ENCODE measurements at regions not wholly inside any gene's neighbourhood (a gene's known extent, or its start where the extent isn't known, plus 50 kb on each side); places are given as distances from the start of the nearest gene placed in this dataset.

GRCh38 chr4:35993606-35994005, 250.7 kb downstream of the ARAP2 start:
- TF ChIP-seq TOX (CRISPR knock-in tag; IDR thresholded peaks at IDR 0.05; ENCODE audit: borderline replicate concordance) (no peak), PATZ1 (CRISPR knock-in tag; IDR thresholded peaks at IDR 0.05; ENCODE audit: borderline replicate concordance) (no peak), TSHZ2 (CRISPR knock-in tag; IDR thresholded peaks at IDR 0.05) (no peak), OSR1 (CRISPR knock-in tag; IDR thresholded peaks at IDR 0.05) (no peak)
- TF ChIP-seq, protein P1, sequence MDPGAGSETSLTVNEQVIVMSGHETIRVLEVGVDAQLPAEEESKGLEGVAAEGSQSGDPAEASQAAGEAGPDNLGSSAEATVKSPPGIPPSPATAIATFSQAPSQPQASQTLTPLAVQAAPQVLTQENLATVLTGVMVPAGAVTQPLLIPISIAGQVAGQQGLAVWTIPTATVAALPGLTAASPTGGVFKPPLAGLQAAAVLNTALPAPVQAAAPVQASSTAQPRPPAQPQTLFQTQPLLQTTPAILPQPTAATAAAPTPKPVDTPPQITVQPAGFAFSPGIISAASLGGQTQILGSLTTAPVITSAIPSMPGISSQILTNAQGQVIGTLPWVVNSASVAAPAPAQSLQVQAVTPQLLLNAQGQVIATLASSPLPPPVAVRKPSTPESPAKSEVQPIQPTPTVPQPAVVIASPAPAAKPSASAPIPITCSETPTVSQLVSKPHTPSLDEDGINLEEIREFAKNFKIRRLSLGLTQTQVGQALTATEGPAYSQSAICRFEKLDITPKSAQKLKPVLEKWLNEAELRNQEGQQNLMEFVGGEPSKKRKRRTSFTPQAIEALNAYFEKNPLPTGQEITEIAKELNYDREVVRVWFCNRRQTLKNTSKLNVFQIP (CRISPR knock-in tag; IDR thresholded peaks at IDR 0.05; ENCODE audit: borderline replicate concordance, low read depth): no peak
- TF ChIP-seq, protein P2, sequence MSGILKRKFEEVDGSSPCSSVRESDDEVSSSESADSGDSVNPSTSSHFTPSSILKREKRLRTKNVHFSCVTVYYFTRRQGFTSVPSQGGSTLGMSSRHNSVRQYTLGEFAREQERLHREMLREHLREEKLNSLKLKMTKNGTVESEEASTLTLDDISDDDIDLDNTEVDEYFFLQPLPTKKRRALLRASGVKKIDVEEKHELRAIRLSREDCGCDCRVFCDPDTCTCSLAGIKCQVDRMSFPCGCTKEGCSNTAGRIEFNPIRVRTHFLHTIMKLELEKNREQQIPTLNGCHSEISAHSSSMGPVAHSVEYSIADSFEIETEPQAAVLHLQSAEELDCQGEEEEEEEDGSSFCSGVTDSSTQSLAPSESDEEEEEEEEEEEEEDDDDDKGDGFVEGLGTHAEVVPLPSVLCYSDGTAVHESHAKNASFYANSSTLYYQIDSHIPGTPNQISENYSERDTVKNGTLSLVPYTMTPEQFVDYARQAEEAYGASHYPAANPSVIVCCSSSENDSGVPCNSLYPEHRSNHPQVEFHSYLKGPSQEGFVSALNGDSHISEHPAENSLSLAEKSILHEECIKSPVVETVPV (CRISPR knock-in tag; IDR thresholded peaks at IDR 0.05): no peak
- no peak for ATAC-seq

GRCh38 chr4:36000941-36001557, 243.3 kb downstream of the ARAP2 start:
- no peak for ATAC-seq
- no peak for TF ChIP-seq TCF4 (CRISPR knock-in tag; IDR thresholded peaks at IDR 0.05; ENCODE audit: borderline replicate concordance)
- no peak for TF ChIP-seq BACH2 (CRISPR knock-in tag; IDR thresholded peaks at IDR 0.05; ENCODE audit: borderline replicate concordance)
- no peak for TF ChIP-seq ZFP3 (CRISPR knock-in tag; IDR thresholded peaks at IDR 0.05)
- no peak for TF ChIP-seq OSR1 (CRISPR knock-in tag; IDR thresholded peaks at IDR 0.05)
- TF ChIP-seq ZFP30 (CRISPR knock-in tag; IDR thresholded peaks at IDR 0.05): no peak
- TF ChIP-seq ESRRG (CRISPR knock-in tag; IDR thresholded peaks at IDR 0.05): no peak
- no peak for TF ChIP-seq RARB (CRISPR knock-in tag; IDR thresholded peaks at IDR 0.05)
- TF ChIP-seq, protein P1 (CRISPR knock-in tag; IDR thresholded peaks at IDR 0.05; ENCODE audit: borderline replicate concordance, low read depth): no peak
- no peak for TF ChIP-seq CREB5 (CRISPR knock-in tag; IDR thresholded peaks at IDR 0.05; ENCODE audit: low read depth)
- no peak for TF ChIP-seq TOX (CRISPR knock-in tag; IDR thresholded peaks at IDR 0.05; ENCODE audit: borderline replicate concordance)
- TF ChIP-seq ZNF565 (CRISPR knock-in tag; conservative IDR thresholded peaks at IDR 0.05; ENCODE audit: low read depth): no peak
- TF ChIP-seq SNAI2 (CRISPR knock-in tag; IDR thresholded peaks at IDR 0.05): no peak
- TF ChIP-seq TSHZ2 (CRISPR knock-in tag; IDR thresholded peaks at IDR 0.05): no peak
- no peak for TF ChIP-seq GLIS3 (CRISPR knock-in tag; IDR thresholded peaks at IDR 0.05)
- TF ChIP-seq ARNTL (CRISPR knock-in tag; IDR thresholded peaks at IDR 0.05; ENCODE audit: borderline replicate concordance, low read depth): no peak
- TF ChIP-seq, protein P2 (CRISPR knock-in tag; IDR thresholded peaks at IDR 0.05): no peak
- TF ChIP-seq ZNF70 (CRISPR knock-in tag; IDR thresholded peaks at IDR 0.05): no peak
- TF ChIP-seq ZNF8 (CRISPR knock-in tag; IDR thresholded peaks at IDR 0.05): no peak
- no peak for TF ChIP-seq PPARA (CRISPR knock-in tag; IDR thresholded peaks at IDR 0.05; ENCODE audit: borderline replicate concordance)

All from SK-N-SH treated with all-trans-retinoic acid at 6 μM for 48 hours (cell line).